Prostate gland (tissue), 2 donors: ENCODE measurements at regions not wholly inside any gene's neighbourhood (a gene's known extent, or its start where the extent isn't known, plus 50 kb on each side); places are given as distances from the start of the nearest gene placed in this dataset.

ENCODE experiments used
- DNase-seq: peaks from one replicate; pipeline ENCODE4 v3.0.0-alpha.2; 2019; ENCODE audit warnings: low spot score
- H3K27ac ChIP-seq, 2 donors: fragments of 200-600 bp; sonication (generic); 2 replicates each; pipeline ENCODE4 v1.5.1; 2017 to 2019
- H3K27me3 ChIP-seq: fragments of 200-600 bp; sonication (generic); replicated peaks from 2 replicates; pipeline ENCODE4 v1.5.1; 2019; ENCODE audit not compliant: insufficient read depth
- H3K36me3 ChIP-seq, 2 donors: fragments of 200-600 bp; sonication (generic); 1 replicate in 1 of 2; 2 replicates in 1 of 2; pipeline versions ENCODE4 v1.5.1 to v1.8.1; 2017 to 2019
- H3K4me1 ChIP-seq: fragments of 200-600 bp; sonication (generic); replicated peaks from 2 replicates; pipeline ENCODE4 v1.5.1; 2019
- H3K4me3 ChIP-seq, 2 donors: fragments of 200-600 bp; sonication (generic); 2 replicates each; pipeline ENCODE4 v1.5.1; 2017 to 2019
- H3K9me3 ChIP-seq: fragments of 200-600 bp; sonication (generic); 2 replicates; pipeline ENCODE4 v1.5.1; 2017
- POLR2A ChIP-seq: fragments of 450-650 bp; IDR thresholded peaks from one replicate; pipeline ENCODE4 v1.6.1; 2016; ENCODE audit warnings: antibody characterized with exemption, mild to moderate bottlenecking
- POLR2AphosphoS5 ChIP-seq: sonication (generic); formaldehyde crosslinking; IDR thresholded peaks from one replicate; pipeline ENCODE4 v1.6.1; 2017; ENCODE audit warnings: antibody characterized with exemption
- WGBS: methylation state at CpG from one replicate; pipeline ENCODE4 v1.1.5; 2018; 5-methylcytosine and 5-hydroxymethylcytosine counted together
- intact Hi-C: fragments of 100-400 bp; cut with DNase I; formaldehyde crosslinking; loops from one replicate; pipeline ENCODE4 v1.14.2; 2022
- small RNA-seq, 2 donors: library from RNA; depleted of rRNA; stranded (forward); fragments of <200 nt; gene quantifications; one replicate each; pipeline ENCODE3, GENCODE V24; 2016
- TF ChIP-seq, protein P1 (sequence below), 4 experiments: fragments of 200-600 bp in 2 of 4; fragments of 450-650 bp in 2 of 4; sonication (generic) in 2 of 4; IDR thresholded peaks; 1 replicate in 3 of 4; 2 replicates in 1 of 4; pipeline ENCODE4 v1.5.1; 2016 to 2019; ENCODE audit warnings: antibody characterized with exemption in 4 of 4, mild to moderate bottlenecking in 2 of 4, moderate library complexity in 2 of 4

DNA sequence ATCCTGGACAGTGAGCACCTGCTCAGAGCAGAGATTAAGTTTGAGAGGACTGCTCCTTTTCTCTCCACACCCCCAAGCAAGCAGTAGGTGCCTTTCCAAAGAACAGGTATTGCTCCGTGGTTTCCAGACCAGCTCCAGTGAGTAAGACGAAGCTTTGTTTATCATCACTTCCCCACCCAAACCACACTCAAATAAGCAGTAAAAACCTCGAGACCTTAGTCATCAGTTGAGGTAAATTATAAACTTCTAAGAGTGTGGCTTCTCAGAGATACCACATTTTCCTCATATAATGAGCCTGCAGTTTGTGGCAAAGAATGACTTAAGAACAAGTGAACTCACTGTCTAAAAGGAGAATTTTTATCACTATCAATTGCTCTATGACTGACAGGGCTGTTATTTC lies 50.0 kb upstream of the GRB10 start:
- TF ChIP-seq, protein P1, sequence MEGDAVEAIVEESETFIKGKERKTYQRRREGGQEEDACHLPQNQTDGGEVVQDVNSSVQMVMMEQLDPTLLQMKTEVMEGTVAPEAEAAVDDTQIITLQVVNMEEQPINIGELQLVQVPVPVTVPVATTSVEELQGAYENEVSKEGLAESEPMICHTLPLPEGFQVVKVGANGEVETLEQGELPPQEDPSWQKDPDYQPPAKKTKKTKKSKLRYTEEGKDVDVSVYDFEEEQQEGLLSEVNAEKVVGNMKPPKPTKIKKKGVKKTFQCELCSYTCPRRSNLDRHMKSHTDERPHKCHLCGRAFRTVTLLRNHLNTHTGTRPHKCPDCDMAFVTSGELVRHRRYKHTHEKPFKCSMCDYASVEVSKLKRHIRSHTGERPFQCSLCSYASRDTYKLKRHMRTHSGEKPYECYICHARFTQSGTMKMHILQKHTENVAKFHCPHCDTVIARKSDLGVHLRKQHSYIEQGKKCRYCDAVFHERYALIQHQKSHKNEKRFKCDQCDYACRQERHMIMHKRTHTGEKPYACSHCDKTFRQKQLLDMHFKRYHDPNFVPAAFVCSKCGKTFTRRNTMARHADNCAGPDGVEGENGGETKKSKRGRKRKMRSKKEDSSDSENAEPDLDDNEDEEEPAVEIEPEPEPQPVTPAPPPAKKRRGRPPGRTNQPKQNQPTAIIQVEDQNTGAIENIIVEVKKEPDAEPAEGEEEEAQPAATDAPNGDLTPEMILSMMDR (IDR thresholded peaks at IDR 0.05) = no peak
- TF ChIP-seq POLR2A (no peak), POLR2AphosphoS5 (no peak)
- H3K4me3 ChIP-seq = no peak overlapping the region
- H3K27ac ChIP-seq = no peak overlapping the region
- intact Hi-C loops = no loop called here
- no peaks in the 10 kb centered on the region for H3K27me3 ChIP-seq
- no peaks in the 10 kb centered on the region for H3K4me1 ChIP-seq
- no peaks in the 10 kb centered on the region for H3K9me3 ChIP-seq
- no peaks in the 10 kb centered on the region for H3K36me3 ChIP-seq
- 39% methylated on average over 3 of the region's 3 CpGs for WGBS
- DNase-seq = no peak

Small RNA genes lying in the stretch of these regions (small RNA-seq; reads per million reads assigned to genes)
- gene AC009296.1 (0 reads per million in 2 donors), gene RF00394 (0 reads per million in 2 donors)
